RWPE1 (cell line): ENCODE measurements at regions not wholly inside any gene's neighbourhood (a gene's known extent, or its start where the extent isn't known, plus 50 kb on each side); places are given as distances from the start of the nearest gene placed in this dataset.
"Not testable (repeated sequence)": the region's sequence is repeated elsewhere in the genome, so short reads cannot be mapped to it uniquely, and the experiment has no call there.

ENCODE experiments used
- CTCF ChIA-PET: fragments of 350-600 bp; sonication (Branson Sonifier 250); formaldehyde crosslinking; extraction: SDS; loops from one replicate; lab custom pipeline; 2021; lab: Yijun Ruan, JAX
- POLR2A ChIA-PET: fragments of 400-600 bp; formaldehyde crosslinking; extraction: SDS; loops from one replicate; lab custom pipeline; 2020; ENCODE audit warnings: antibody characterized with exemption; ENCODE audit not compliant: low non-redundant PET; lab: Yijun Ruan, JAX
- DNase-seq: peaks from one replicate; pipeline ENCODE4 v3.0.0; 2012; ENCODE audit warnings: low spot score
- H3K27ac ChIP-seq: fragments of 450-650 bp; 2 replicates; pipeline ENCODE4 v1.5.1; 2017
- CTCF ChIP-seq: fragments of 450-650 bp; conservative IDR thresholded peaks from 2 replicates; pipeline ENCODE4 v1.5.1; 2017; ENCODE audit warnings: low read depth, mild to moderate bottlenecking

GRCh38 chr1:185463011-185463410 lies 146.0 kb upstream of the IVNS1ABP start:
- no peak overlapping the region for H3K27ac ChIP-seq
- POLR2A ChIA-PET, result no interaction called here
- CTCF ChIA-PET, result interaction anchor here (0.5 kb wide), 1 partner anchor 207 kb away, joined by 3 read pairs; no protein-coding TSS in a partner anchor
- TF ChIP-seq CTCF, result no peak
- no peak for DNase-seq

- H3K27ac ChIP-seq, CTCF ChIA-PET, DNase-seq, POLR2A ChIA-PET: not testable (repeated sequence)
Measured at GRCh38 chr1:185460723-185461122, 143.7 kb upstream of the IVNS1ABP start.

GRCh38 chr1:185459141-185459540 lies 142.1 kb upstream of the IVNS1ABP start:
- ChIA-PET CTCF (no interaction called here), POLR2A (no interaction called here)

GRCh38 chr1:185458670-185459069 lies 141.6 kb upstream of the IVNS1ABP start:
- no peak overlapping the region for H3K27ac ChIP-seq

More at GRCh38 chr1:185459141-185459540, 142.1 kb upstream of the IVNS1ABP start:
- no peak for TF ChIP-seq CTCF
- no peak for DNase-seq
- H3K27ac ChIP-seq, result no peak overlapping the region

GRCh38 chr1:185453496-185454192 lies 136.6 kb upstream of the IVNS1ABP start:
- POLR2A ChIA-PET, result no interaction called here
- CTCF ChIA-PET, result no interaction called here
- TF ChIP-seq CTCF, result no peak
- no peak for DNase-seq
- no peak overlapping the region for H3K27ac ChIP-seq

More at GRCh38 chr1:185458670-185459069, 141.6 kb upstream of the IVNS1ABP start:
- no peak for DNase-seq
- CTCF ChIA-PET, result no interaction called here
- no peak for TF ChIP-seq CTCF
- POLR2A ChIA-PET, result no interaction called here

- no peak for DNase-seq
- ChIA-PET POLR2A (no interaction called here), CTCF (no interaction called here)
- no peak overlapping the region for H3K27ac ChIP-seq
- TF ChIP-seq CTCF, result no peak
Measured at GRCh38 chr1:185450917-185451316, 133.9 kb upstream of the IVNS1ABP start.

- no peak overlapping the region for H3K27ac ChIP-seq
- ChIA-PET CTCF (interaction anchor here (0.6 kb wide), 1 partner anchor 146 kb away, joined by 3 read pairs; no protein-coding TSS in a partner anchor), POLR2A (no interaction called here)
- no peak for DNase-seq
- no peak for TF ChIP-seq CTCF
Measured at GRCh38 chr1:185450060-185450788, 133.2 kb upstream of the IVNS1ABP start.
